ENCODE measurements at regions not wholly inside any gene's neighbourhood (a gene's known extent, or its start where the extent isn't known, plus 50 kb on each side); places are given as distances from the start of the nearest gene placed in this dataset.

GRCh38 chr11:88042647-88043046 lies 132.6 kb downstream of the RAB38 start:
- in situ Hi-C loops (cut with HindIII; ENCODE audit: low pct_ligation_motif_present, low sequenced_read_pairs) = no loop called here
- H3K36me3 ChIP-seq (replicated peaks) = no peaks in the 10 kb centered on the region
- H3K4me3 ChIP-seq (ENCODE audit: low read depth, low read length) = no peak overlapping the region
- TF ChIP-seq CTCF (IDR thresholded peaks at IDR 0.05; ENCODE audit: low read depth, low read length, missing control alignments) = no peak
- no peak overlapping the region for H3K27ac ChIP-seq
- H3K27me3 ChIP-seq (replicated peaks) = no peaks in the 10 kb centered on the region
- DNase-seq = no peak

GRCh38 chr11:88042238-88042637 lies 133.0 kb downstream of the RAB38 start:
- Histone ChIP-seq H3K36me3 (replicated peaks) (no peaks in the 10 kb centered on the region), H3K27ac (no peak overlapping the region), H3K27me3 (replicated peaks) (no peaks in the 10 kb centered on the region), H3K4me3 (ENCODE audit: low read depth, low read length) (no peak overlapping the region)
- no peak for TF ChIP-seq CTCF (IDR thresholded peaks at IDR 0.05; ENCODE audit: low read depth, low read length, missing control alignments)
- no peak for DNase-seq
- in situ Hi-C loops (cut with HindIII; ENCODE audit: low pct_ligation_motif_present, low sequenced_read_pairs) = no loop called here

GRCh38 chr11:88041679-88042078 lies 133.6 kb downstream of the RAB38 start:
- TF ChIP-seq CTCF (IDR thresholded peaks at IDR 0.05; ENCODE audit: low read depth, low read length, missing control alignments) = no peak
- no peak overlapping the region for H3K27ac ChIP-seq
- H3K27me3 ChIP-seq (replicated peaks) = no peaks in the 10 kb centered on the region
- H3K36me3 ChIP-seq (replicated peaks) = no peaks in the 10 kb centered on the region
- in situ Hi-C loops (cut with HindIII; ENCODE audit: low pct_ligation_motif_present, low sequenced_read_pairs) = no loop called here
- no peak for DNase-seq
- no peak overlapping the region for H3K4me3 ChIP-seq (ENCODE audit: low read depth, low read length)

- Histone ChIP-seq H3K36me3 (replicated peaks) (no peaks in the 10 kb centered on the region), H3K27me3 (replicated peaks) (no peaks in the 10 kb centered on the region), H3K27ac (no peak overlapping the region), H3K4me3 (ENCODE audit: low read depth, low read length) (no peak overlapping the region)
- DNase-seq = no peak
- in situ Hi-C loops (cut with HindIII; ENCODE audit: low pct_ligation_motif_present, low sequenced_read_pairs) = no loop called here
- no peak for TF ChIP-seq CTCF (IDR thresholded peaks at IDR 0.05; ENCODE audit: low read depth, low read length, missing control alignments)
These were observed 135.1 kb downstream of the RAB38 start for GRCh38 chr11:88040148-88040496.

GRCh38 chr11:88039476-88040147 lies 135.6 kb downstream of the RAB38 start:
- no peak for DNase-seq
- H3K27ac ChIP-seq = no peak overlapping the region
- H3K36me3 ChIP-seq (replicated peaks) = no peaks in the 10 kb centered on the region
- H3K27me3 ChIP-seq (replicated peaks) = no peaks in the 10 kb centered on the region
- in situ Hi-C loops (cut with HindIII; ENCODE audit: low pct_ligation_motif_present, low sequenced_read_pairs) = no loop called here
- no peak overlapping the region for H3K4me3 ChIP-seq (ENCODE audit: low read depth, low read length)
- no peak for TF ChIP-seq CTCF (IDR thresholded peaks at IDR 0.05; ENCODE audit: low read depth, low read length, missing control alignments)

GRCh38 chr11:88038063-88038462 lies 137.2 kb downstream of the RAB38 start:
- no peak for TF ChIP-seq CTCF (IDR thresholded peaks at IDR 0.05; ENCODE audit: low read depth, low read length, missing control alignments)
- in situ Hi-C loops (cut with HindIII; ENCODE audit: low pct_ligation_motif_present, low sequenced_read_pairs) = no loop called here
- Histone ChIP-seq H3K36me3 (replicated peaks) (no peaks in the 10 kb centered on the region), H3K27ac (no peak overlapping the region), H3K27me3 (replicated peaks) (no peaks in the 10 kb centered on the region), H3K4me3 (ENCODE audit: low read depth, low read length) (no peak overlapping the region)
- DNase-seq = no peak
